ENCODE measurements at regions not wholly inside any gene's neighbourhood (a gene's known extent, or its start where the extent isn't known, plus 50 kb on each side); places are given as distances from the start of the nearest gene placed in this dataset.

DNA sequence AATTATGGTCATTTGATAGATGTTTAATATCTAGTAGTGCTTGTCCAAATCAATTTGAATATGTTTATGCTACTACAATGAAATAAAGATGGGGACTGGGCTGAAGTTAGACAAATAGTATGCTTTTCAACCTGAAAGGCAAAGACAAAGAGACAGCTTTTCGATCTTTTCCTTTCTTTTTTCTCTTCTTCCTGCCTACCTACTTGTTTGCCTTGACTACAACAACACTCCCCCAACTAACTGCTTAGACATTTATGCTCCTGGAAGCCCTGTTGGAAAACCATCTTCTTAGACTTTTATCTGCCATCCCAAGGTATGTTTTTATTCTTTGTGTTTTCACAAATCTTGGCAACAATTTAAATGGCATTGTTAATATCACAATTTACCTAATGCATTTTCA is 374.4 kb upstream of the DDI1 start:
- Mint-ChIP-seq H3K4me1 (ENCODE audit: low read depth, unreplicated experiment) (no peaks in the 10 kb centered on the region), H3K4me3 (ENCODE audit: low read depth, unreplicated experiment) (no peak overlapping the region), H3K27me3 (ENCODE audit: unreplicated experiment) (no peaks in the 10 kb centered on the region), H3K27ac (ENCODE audit: unreplicated experiment) (no peak overlapping the region), H3K9me3 (ENCODE audit: low read depth, unreplicated experiment) (no peaks in the 10 kb centered on the region), H3K36me3 (ENCODE audit: insufficient read depth, unreplicated experiment) (no peaks in the 10 kb centered on the region)
- DNase-seq: no peak
- CTCF ChIA-PET: no interaction called here
- TF ChIP-seq, protein P1, sequence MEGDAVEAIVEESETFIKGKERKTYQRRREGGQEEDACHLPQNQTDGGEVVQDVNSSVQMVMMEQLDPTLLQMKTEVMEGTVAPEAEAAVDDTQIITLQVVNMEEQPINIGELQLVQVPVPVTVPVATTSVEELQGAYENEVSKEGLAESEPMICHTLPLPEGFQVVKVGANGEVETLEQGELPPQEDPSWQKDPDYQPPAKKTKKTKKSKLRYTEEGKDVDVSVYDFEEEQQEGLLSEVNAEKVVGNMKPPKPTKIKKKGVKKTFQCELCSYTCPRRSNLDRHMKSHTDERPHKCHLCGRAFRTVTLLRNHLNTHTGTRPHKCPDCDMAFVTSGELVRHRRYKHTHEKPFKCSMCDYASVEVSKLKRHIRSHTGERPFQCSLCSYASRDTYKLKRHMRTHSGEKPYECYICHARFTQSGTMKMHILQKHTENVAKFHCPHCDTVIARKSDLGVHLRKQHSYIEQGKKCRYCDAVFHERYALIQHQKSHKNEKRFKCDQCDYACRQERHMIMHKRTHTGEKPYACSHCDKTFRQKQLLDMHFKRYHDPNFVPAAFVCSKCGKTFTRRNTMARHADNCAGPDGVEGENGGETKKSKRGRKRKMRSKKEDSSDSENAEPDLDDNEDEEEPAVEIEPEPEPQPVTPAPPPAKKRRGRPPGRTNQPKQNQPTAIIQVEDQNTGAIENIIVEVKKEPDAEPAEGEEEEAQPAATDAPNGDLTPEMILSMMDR (IDR thresholded peaks at IDR 0.05; ENCODE audit: unreplicated experiment): no peak
- no TSS peak for BruUV-seq (replicated peaks)
- intact Hi-C loops (cut with micrococcal nuclease; ENCODE audit: unreplicated experiment): no loop called here

DNA sequence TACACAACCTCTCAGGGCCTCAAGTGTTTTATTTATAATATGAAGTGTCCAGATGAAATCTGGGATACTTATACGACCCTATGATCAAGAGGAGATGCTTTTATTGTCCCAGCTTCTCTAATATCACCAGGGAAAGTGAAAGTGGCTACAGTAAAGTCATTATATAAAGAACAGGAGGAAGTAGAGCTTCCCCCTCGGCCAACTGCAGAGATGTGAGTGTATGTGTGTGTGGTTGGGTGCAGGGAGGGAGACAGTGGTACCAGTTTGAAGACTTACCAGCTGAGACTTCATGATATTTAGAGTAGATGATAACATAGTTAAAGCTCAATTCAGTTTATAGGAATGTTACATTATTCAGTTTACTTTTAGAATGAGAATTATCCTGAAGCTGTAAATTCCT is 373.6 kb upstream of the DDI1 start:
- intact Hi-C loops (cut with micrococcal nuclease; ENCODE audit: unreplicated experiment): no loop called here
- DNase-seq: no peak
- Mint-ChIP-seq H3K9me3 (ENCODE audit: low read depth, unreplicated experiment) (no peaks in the 10 kb centered on the region), H3K27ac (ENCODE audit: unreplicated experiment) (no peak overlapping the region), H3K36me3 (ENCODE audit: insufficient read depth, unreplicated experiment) (no peaks in the 10 kb centered on the region), H3K27me3 (ENCODE audit: unreplicated experiment) (no peaks in the 10 kb centered on the region), H3K4me1 (ENCODE audit: low read depth, unreplicated experiment) (no peaks in the 10 kb centered on the region), H3K4me3 (ENCODE audit: low read depth, unreplicated experiment) (no peak overlapping the region)
- no TSS peak for BruUV-seq (replicated peaks)
- TF ChIP-seq, protein P1 (IDR thresholded peaks at IDR 0.05; ENCODE audit: unreplicated experiment): no peak
- CTCF ChIA-PET: interaction anchor here (0.5 kb wide), 1 partner anchor 1536 kb away, joined by 4 read pairs; no protein-coding TSS in a partner anchor

DNA sequence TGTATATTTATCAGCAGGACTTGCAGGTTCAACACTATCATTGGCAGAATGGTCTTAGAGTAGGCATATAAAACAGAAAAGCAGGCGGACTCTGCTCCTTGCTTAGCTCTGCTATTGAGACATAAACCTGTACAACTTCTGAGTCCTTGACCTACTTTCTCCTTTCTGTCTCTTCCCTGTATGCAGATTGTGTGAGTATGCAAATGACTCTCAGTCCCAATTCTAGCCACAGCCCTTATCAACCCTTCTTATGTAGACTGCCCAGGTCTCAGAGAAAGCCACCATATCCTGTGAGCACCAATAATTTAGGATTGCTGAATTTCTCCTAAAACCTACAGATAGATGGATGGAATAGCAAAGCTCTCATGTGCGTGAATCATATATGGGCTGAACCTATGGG is 367.6 kb upstream of the DDI1 start:
- H3K27me3 Mint-ChIP-seq (ENCODE audit: unreplicated experiment): peaks cover 12% of the 10 kb centered on the region
- CTCF ChIA-PET: no interaction called here
- no peak for DNase-seq
- TF ChIP-seq, protein P1 (IDR thresholded peaks at IDR 0.05; ENCODE audit: unreplicated experiment): no peak
- intact Hi-C loops (cut with micrococcal nuclease; ENCODE audit: unreplicated experiment): no loop called here
- no peak overlapping the region for H3K4me3 Mint-ChIP-seq (ENCODE audit: low read depth, unreplicated experiment)
- no peaks in the 10 kb centered on the region for H3K4me1 Mint-ChIP-seq (ENCODE audit: low read depth, unreplicated experiment)
- no TSS peak for BruUV-seq (replicated peaks)
- H3K27ac Mint-ChIP-seq (ENCODE audit: unreplicated experiment): no peak overlapping the region
- H3K9me3 Mint-ChIP-seq (ENCODE audit: low read depth, unreplicated experiment): peaks cover 2% of the 10 kb centered on the region
- no peaks in the 10 kb centered on the region for H3K36me3 Mint-ChIP-seq (ENCODE audit: insufficient read depth, unreplicated experiment)

- CTCF ChIA-PET: no interaction called here
- Mint-ChIP-seq H3K9me3 (ENCODE audit: low read depth, unreplicated experiment) (peaks cover 2% of the 10 kb centered on the region), H3K36me3 (ENCODE audit: insufficient read depth, unreplicated experiment) (no peaks in the 10 kb centered on the region), H3K27ac (ENCODE audit: unreplicated experiment) (no peak overlapping the region), H3K4me1 (ENCODE audit: low read depth, unreplicated experiment) (no peaks in the 10 kb centered on the region), H3K27me3 (ENCODE audit: unreplicated experiment) (peaks cover 12% of the 10 kb centered on the region), H3K4me3 (ENCODE audit: low read depth, unreplicated experiment) (no peak overlapping the region)
- TF ChIP-seq, protein P1 (IDR thresholded peaks at IDR 0.05; ENCODE audit: unreplicated experiment): no peak
- no TSS peak for BruUV-seq (replicated peaks)
- no peak for DNase-seq
- intact Hi-C loops (cut with micrococcal nuclease; ENCODE audit: unreplicated experiment): no loop called here
These were observed 365.2 kb upstream of the DDI1 start for GRCh38 chr11:103671143-103671651.
